GM19043 (cell line): ENCODE measurements at regions not wholly inside any gene's neighbourhood (a gene's known extent, or its start where the extent isn't known, plus 50 kb on each side); places are given as distances from the start of the nearest gene placed in this dataset.

Source experiments
- ATAC-seq: cut with Tn5 transposase; IDR thresholded peaks from one replicate; pipeline ENCODE4 v1.9.1; 2021; ENCODE audit warnings: low read depth; ENCODE audit not compliant: unreplicated experiment

- ATAC-seq: no peak
Observed at GRCh38 chr3:72595927-72596610, 252.2 kb downstream of the SHQ1 start.

GRCh38 chr3:72595376-72595775, 252.9 kb downstream of the SHQ1 start:
- ATAC-seq: no peak

- no peak for ATAC-seq
Observed at GRCh38 chr3:72594615-72595215, 253.5 kb downstream of the SHQ1 start.

- no peak for ATAC-seq
Observed at GRCh38 chr3:72593881-72594397, 254.3 kb downstream of the SHQ1 start.

- ATAC-seq: no peak
Observed at GRCh38 chr3:72591522-72592421, 256.5 kb downstream of the SHQ1 start.

- ATAC-seq: no peak
Observed at GRCh38 chr3:72590732-72591221, 257.5 kb downstream of the SHQ1 start.

GRCh38 chr3:72587282-72587681, 261.0 kb downstream of the SHQ1 start:
- no peak for ATAC-seq

- no peak for ATAC-seq
Observed at GRCh38 chr3:72586694-72587093, 261.6 kb downstream of the SHQ1 start.

- no peak for ATAC-seq
Observed at GRCh38 chr3:72585966-72586365, 262.3 kb downstream of the SHQ1 start.

GRCh38 chr3:72584262-72584661, 264.0 kb downstream of the SHQ1 start:
- ATAC-seq: no peak

- ATAC-seq: no peak
Observed at GRCh38 chr3:72582963-72583362, 265.3 kb downstream of the SHQ1 start.

- ATAC-seq: peak; percentile 97
Observed at GRCh38 chr3:72582211-72582878, 265.9 kb downstream of the SHQ1 start.

- no peak for ATAC-seq
Observed at GRCh38 chr3:72580900-72581299, 267.3 kb downstream of the SHQ1 start.

GRCh38 chr3:72580246-72580756, 267.9 kb downstream of the SHQ1 start:
- ATAC-seq: no peak

- no peak for ATAC-seq
Observed at GRCh38 chr3:72579581-72580245, 268.5 kb downstream of the SHQ1 start.

- ATAC-seq: no peak
Observed at GRCh38 chr3:72579191-72579580, 269.1 kb downstream of the SHQ1 start.

- ATAC-seq: no peak
Observed at GRCh38 chr3:72577190-72577589, 271.1 kb downstream of the SHQ1 start.

GRCh38 chr3:72576563-72576962, 271.7 kb downstream of the SHQ1 start:
- no peak for ATAC-seq

- no peak for ATAC-seq
Observed at GRCh38 chr3:72574144-72574543, 274.1 kb downstream of the SHQ1 start.

GRCh38 chr3:72573051-72573450, 275.2 kb downstream of the SHQ1 start:
- no peak for ATAC-seq
